Upper lobe of left lung (tissue), 4 donors: ENCODE measurements at regions not wholly inside any gene's neighbourhood (a gene's known extent, or its start where the extent isn't known, plus 50 kb on each side); places are given as distances from the start of the nearest gene placed in this dataset.

Experiments
- CTCF ChIP-seq, 6 experiments: fragments of 450-650 bp in 4 of 6; fragments of 200-600 bp in 2 of 6; sonication (generic) in 2 of 6; IDR thresholded peaks; one replicate each; pipeline ENCODE4 v1.5.1; 2016 to 2019; ENCODE audit warnings: antibody characterized with exemption in 6 of 6
- POLR2A ChIP-seq, 4 donors: fragments of 450-650 bp; IDR thresholded peaks; one replicate each; pipeline ENCODE4 v1.5.1; 2016 to 2017; ENCODE audit warnings: antibody characterized with exemption in 4 of 4, mild to moderate bottlenecking in 2 of 4
- POLR2AphosphoS5 ChIP-seq, 2 donors: sonication (generic); formaldehyde crosslinking; IDR thresholded peaks; one replicate each; pipeline ENCODE4 v1.5.1; 2017; ENCODE audit warnings: antibody characterized with exemption in 2 of 2

GRCh38 chr14:80074900-80075574 lies 136.3 kb downstream of the DIO2 start:
- no peak for TF ChIP-seq POLR2AphosphoS5 (IDR thresholded peaks at IDR 0.05)
- TF ChIP-seq CTCF (IDR thresholded peaks at IDR 0.05): no peak
- no peak for TF ChIP-seq POLR2A (IDR thresholded peaks at IDR 0.05)
